ENCODE measurements at regions not wholly inside any gene's neighbourhood (a gene's known extent, or its start where the extent isn't known, plus 50 kb on each side); places are given as distances from the start of the nearest gene placed in this dataset.

GRCh38 chr9:28648723-28649122 lies 1075.4 kb upstream of the C9orf72 start (continued):
- TF ChIP-seq, protein P1, sequence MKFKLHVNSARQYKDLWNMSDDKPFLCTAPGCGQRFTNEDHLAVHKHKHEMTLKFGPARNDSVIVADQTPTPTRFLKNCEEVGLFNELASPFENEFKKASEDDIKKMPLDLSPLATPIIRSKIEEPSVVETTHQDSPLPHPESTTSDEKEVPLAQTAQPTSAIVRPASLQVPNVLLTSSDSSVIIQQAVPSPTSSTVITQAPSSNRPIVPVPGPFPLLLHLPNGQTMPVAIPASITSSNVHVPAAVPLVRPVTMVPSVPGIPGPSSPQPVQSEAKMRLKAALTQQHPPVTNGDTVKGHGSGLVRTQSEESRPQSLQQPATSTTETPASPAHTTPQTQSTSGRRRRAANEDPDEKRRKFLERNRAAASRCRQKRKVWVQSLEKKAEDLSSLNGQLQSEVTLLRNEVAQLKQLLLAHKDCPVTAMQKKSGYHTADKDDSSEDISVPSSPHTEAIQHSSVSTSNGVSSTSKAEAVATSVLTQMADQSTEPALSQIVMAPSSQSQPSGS (IDR thresholded peaks at IDR 0.05; ENCODE audit: low read length), result no peak
- no peak for TF ChIP-seq CHD2 (IDR thresholded peaks at IDR 0.05; ENCODE audit: low read length)
